Gastroesophageal sphincter (tissue), 3 donors: ENCODE measurements at regions not wholly inside any gene's neighbourhood (a gene's known extent, or its start where the extent isn't known, plus 50 kb on each side); places are given as distances from the start of the nearest gene placed in this dataset.

Experiments used
- POLR2A ChIP-seq, 2 donors: fragments of 450-650 bp; IDR thresholded peaks; one replicate each; pipeline ENCODE4 v1.6.1; 2017; ENCODE audit warnings: antibody characterized with exemption in 2 of 2, mild to moderate bottlenecking in 2 of 2, moderate library complexity in 1 of 2
- TF ChIP-seq, protein P1 (sequence below), 4 experiments: fragments of 200-600 bp in 2 of 4; fragments of 450-650 bp in 2 of 4; sonication (generic) in 1 of 4; IDR thresholded peaks; one replicate each; pipeline ENCODE4 v1.5.1; 2017 to 2019; ENCODE audit warnings: antibody characterized with exemption in 4 of 4, mild to moderate bottlenecking in 2 of 4, moderate library complexity in 2 of 4

DNA sequence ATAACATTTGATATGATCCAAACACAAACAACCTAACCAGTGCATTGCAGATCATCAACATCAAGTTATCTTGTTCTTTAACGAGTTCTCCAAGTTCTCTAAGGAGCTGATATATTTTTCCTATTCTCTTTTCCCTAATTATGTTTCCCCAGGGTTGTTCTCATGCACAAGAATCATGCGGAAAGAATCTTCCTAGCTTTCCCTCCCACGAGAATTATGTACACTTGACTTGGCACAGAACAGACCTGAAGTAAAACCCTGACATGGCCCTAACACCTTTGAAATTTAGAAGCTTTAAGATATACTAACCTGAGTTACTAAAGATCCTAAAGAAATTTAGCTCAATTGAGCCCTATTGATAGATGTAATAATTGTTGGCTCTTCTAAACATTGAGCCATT is 110.7 kb upstream of the FST start:
- no peak for TF ChIP-seq POLR2A (IDR thresholded peaks at IDR 0.05)
- TF ChIP-seq, protein P1, sequence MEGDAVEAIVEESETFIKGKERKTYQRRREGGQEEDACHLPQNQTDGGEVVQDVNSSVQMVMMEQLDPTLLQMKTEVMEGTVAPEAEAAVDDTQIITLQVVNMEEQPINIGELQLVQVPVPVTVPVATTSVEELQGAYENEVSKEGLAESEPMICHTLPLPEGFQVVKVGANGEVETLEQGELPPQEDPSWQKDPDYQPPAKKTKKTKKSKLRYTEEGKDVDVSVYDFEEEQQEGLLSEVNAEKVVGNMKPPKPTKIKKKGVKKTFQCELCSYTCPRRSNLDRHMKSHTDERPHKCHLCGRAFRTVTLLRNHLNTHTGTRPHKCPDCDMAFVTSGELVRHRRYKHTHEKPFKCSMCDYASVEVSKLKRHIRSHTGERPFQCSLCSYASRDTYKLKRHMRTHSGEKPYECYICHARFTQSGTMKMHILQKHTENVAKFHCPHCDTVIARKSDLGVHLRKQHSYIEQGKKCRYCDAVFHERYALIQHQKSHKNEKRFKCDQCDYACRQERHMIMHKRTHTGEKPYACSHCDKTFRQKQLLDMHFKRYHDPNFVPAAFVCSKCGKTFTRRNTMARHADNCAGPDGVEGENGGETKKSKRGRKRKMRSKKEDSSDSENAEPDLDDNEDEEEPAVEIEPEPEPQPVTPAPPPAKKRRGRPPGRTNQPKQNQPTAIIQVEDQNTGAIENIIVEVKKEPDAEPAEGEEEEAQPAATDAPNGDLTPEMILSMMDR (IDR thresholded peaks at IDR 0.05), result no peak
